IMR-90 (cell line): ENCODE measurements at regions not wholly inside any gene's neighbourhood (a gene's known extent, or its start where the extent isn't known, plus 50 kb on each side); places are given as distances from the start of the nearest gene placed in this dataset.

Experiments used
- ATAC-seq: fragments of 200-7000 bp; cut with Tn5 transposase; 2 replicates; pipeline ENCODE4 v1.9.1; 2020; ENCODE audit warnings: low read depth, mild to moderate bottlenecking, moderate library complexity
- BruUV-seq: library from RNA; stranded (reverse); fragments of 400-500 nt; replicated peaks from 2 replicates; lab custom pipeline; 2021; lab: Mats Ljungman, UMichigan
- CTCF ChIA-PET: fragments of 300-600 bp; formaldehyde crosslinking; extraction: SDS; loops from one replicate; lab custom pipeline; 2021; ENCODE audit warnings: antibody characterized with exemption; lab: Yijun Ruan, JAX
- POLR2A ChIA-PET: fragments of 300-600 bp; sonication (Branson Sonifier 250); formaldehyde crosslinking; loops from one replicate; lab custom pipeline; 2022; ENCODE audit warnings: antibody characterized with exemption; ENCODE audit not compliant: unreplicated experiment; lab: Charles Lee
- DNase-seq: peaks from one replicate; pipeline ENCODE4 v3.0.0; 2013
- H2AFZ ChIP-seq: replicated peaks from 2 replicates; pipeline ENCODE3; 2013; ENCODE audit warnings: low read length, mild to moderate bottlenecking; ENCODE audit not compliant: poor library complexity
- H2AK5ac ChIP-seq: 2 replicates; pipeline ENCODE4 v1.6.1; 2013; ENCODE audit warnings: low read depth, low read length, inconsistent platforms
- H2AK9ac ChIP-seq: replicated peaks from 2 replicates; pipeline ENCODE3; 2013; ENCODE audit warnings: mild to moderate bottlenecking, low read depth, low read length, moderate library complexity; ENCODE audit not compliant: poor library complexity
- H2BK120ac ChIP-seq: 2 replicates; pipeline ENCODE4 v1.6.1; 2013; ENCODE audit warnings: low read depth, low read length, inconsistent platforms
- H2BK15ac ChIP-seq: 3 replicates; pipeline ENCODE4 v1.6.1; 2013; ENCODE audit warnings: low read depth, low read length, inconsistent platforms
- H2BK20ac ChIP-seq: 2 replicates; pipeline ENCODE4 v1.6.1; 2013; ENCODE audit warnings: low read depth, mild to moderate bottlenecking, inconsistent platforms, low read length, moderate library complexity
- H2BK5ac ChIP-seq: 2 replicates; pipeline ENCODE4 v1.6.1; 2013; ENCODE audit warnings: mild to moderate bottlenecking, low read depth, low read length, inconsistent platforms; ENCODE audit not compliant: poor library complexity, severe bottlenecking
- H3K14ac ChIP-seq: replicated peaks from 2 replicates; pipeline ENCODE4 v1.6.1; 2013; ENCODE audit warnings: low read depth, low read length, inconsistent platforms
- H3K18ac ChIP-seq: 2 replicates; pipeline ENCODE4 v1.6.1; 2013; ENCODE audit warnings: low read depth, low read length, control low read depth
- H3K23ac ChIP-seq: 2 replicates; pipeline ENCODE4 v1.6.1; 2013; ENCODE audit warnings: low read depth, low read length, inconsistent platforms
- H3K27ac ChIP-seq: 2 replicates; pipeline ENCODE4 v1.5.1; 2013; ENCODE audit warnings: mild to moderate bottlenecking, control low read depth, low read length; ENCODE audit not compliant: insufficient read depth
- H3K27me3 ChIP-seq: 2 replicates; pipeline ENCODE4 v1.6.1; 2013; ENCODE audit warnings: low read length; ENCODE audit not compliant: control insufficient read depth, insufficient read depth
- H3K36me3 ChIP-seq: 2 replicates; pipeline ENCODE4 v1.6.1; 2013; ENCODE audit warnings: low read length, mixed read lengths; ENCODE audit not compliant: control insufficient read depth, insufficient read depth
- H3K4ac ChIP-seq: 2 replicates; pipeline ENCODE4 v1.6.1; 2013; ENCODE audit warnings: low read depth, low read length, inconsistent platforms
- H3K4me1 ChIP-seq: 2 replicates; pipeline ENCODE4 v1.6.1; 2013; ENCODE audit warnings: low read length, mixed read lengths; ENCODE audit not compliant: control insufficient read depth, insufficient read depth
- H3K4me2 ChIP-seq: 2 replicates; pipeline ENCODE4 v1.6.1; 2013; ENCODE audit warnings: low read depth, mild to moderate bottlenecking, control low read depth, low read length, moderate library complexity
- H3K4me3 ChIP-seq: 2 replicates; pipeline ENCODE4 v1.5.1; 2013; ENCODE audit warnings: low read depth, mild to moderate bottlenecking, control low read depth, low read length, moderate library complexity; ENCODE audit not compliant: insufficient read depth
- H3K56ac ChIP-seq: 2 replicates; pipeline ENCODE4 v1.6.1; 2013; ENCODE audit warnings: low read length, inconsistent platforms; ENCODE audit not compliant: insufficient read depth; ENCODE audit errors: extremely low read depth
- H3K79me1 ChIP-seq, 2 experiments: 2 replicates each; pipeline ENCODE4 v1.6.1; 2013; ENCODE audit warnings: low read length in 2 of 2, inconsistent platforms in 1 of 2, low read depth in 1 of 2
- H3K9ac ChIP-seq: 2 replicates; pipeline ENCODE4 v1.6.1; 2013; ENCODE audit warnings: low read depth, low read length, control low read depth
- H3K9me1 ChIP-seq: 2 replicates; pipeline ENCODE4 v1.6.1; 2013; ENCODE audit warnings: low read length, inconsistent platforms; ENCODE audit not compliant: insufficient read depth
- H3K9me3 ChIP-seq: 2 replicates; pipeline ENCODE4 v1.6.1; 2013; ENCODE audit warnings: low read length; ENCODE audit not compliant: control insufficient read depth, insufficient read depth
- H4K20me1 ChIP-seq: 2 replicates; pipeline ENCODE4 v1.6.1; 2013; ENCODE audit warnings: low read length, inconsistent platforms; ENCODE audit not compliant: insufficient read depth
- H4K5ac ChIP-seq: 2 replicates; pipeline ENCODE4 v1.6.1; 2013; ENCODE audit warnings: mild to moderate bottlenecking, low read depth, low read length, control low read depth
- H4K8ac ChIP-seq, 2 experiments: 2 replicates each; pipeline ENCODE4 v1.6.1; 2013; ENCODE audit warnings: low read depth in 2 of 2, low read length in 2 of 2, control low read depth in 1 of 2, inconsistent platforms in 1 of 2
- H4K91ac ChIP-seq: 2 replicates; pipeline ENCODE4 v1.6.1; 2013; ENCODE audit warnings: low read depth, low read length, inconsistent platforms; ENCODE audit not compliant: insufficient read depth
- BHLHE40 ChIP-seq: fragments of 150-350 bp; IDR thresholded peaks from 2 replicates; pipeline ENCODE4 v1.6.1; 2016; ENCODE audit warnings: mild to moderate bottlenecking, low read depth, low read length
- CEBPB ChIP-seq: IDR thresholded peaks from 2 replicates; pipeline ENCODE4 v1.6.1; 2012; ENCODE audit warnings: low read depth, low read length, improper control_type of control experiment
- FOS ChIP-seq: fragments of 150-350 bp; IDR thresholded peaks from 2 replicates; pipeline ENCODE4 v1.6.1; 2016; ENCODE audit warnings: low read depth, low read length
- MAZ ChIP-seq: IDR thresholded peaks from 2 replicates; pipeline ENCODE4 v1.6.1; 2012; ENCODE audit warnings: low read depth, mild to moderate bottlenecking, low read length, improper control_type of control experiment, moderate library complexity, borderline replicate concordance
- MXI1 ChIP-seq: IDR thresholded peaks from 2 replicates; pipeline ENCODE4 v1.6.1; 2012; ENCODE audit warnings: low read depth, mild to moderate bottlenecking, low read length, moderate library complexity, borderline replicate concordance
- NFE2L2 ChIP-seq: fragments of 150-350 bp; IDR thresholded peaks from 2 replicates; pipeline ENCODE4 v1.6.1; 2016; ENCODE audit warnings: low read depth, mild to moderate bottlenecking, low read length
- POLR2A ChIP-seq: IDR thresholded peaks from 2 replicates; pipeline ENCODE4 v1.6.1; 2012; ENCODE audit warnings: mild to moderate bottlenecking, low read depth, low read length
- RAD21 ChIP-seq: IDR thresholded peaks from 2 replicates; pipeline ENCODE4 v1.6.1; 2012; ENCODE audit warnings: low read length, improper control_type of control experiment
- RCOR1 ChIP-seq: IDR thresholded peaks from 2 replicates; pipeline ENCODE4 v1.6.1; 2012; ENCODE audit warnings: mild to moderate bottlenecking, low read length, improper control_type of control experiment; ENCODE audit not compliant: insufficient replicate concordance
- RFX5 ChIP-seq: IDR thresholded peaks from 2 replicates; pipeline ENCODE4 v1.8.0; 2012; ENCODE audit warnings: low read depth, mild to moderate bottlenecking, low read length, moderate library complexity
- SMC3 ChIP-seq: fragments of 150-350 bp; IDR thresholded peaks from 2 replicates; pipeline ENCODE4 v1.6.1; 2016; ENCODE audit warnings: low read depth, mild to moderate bottlenecking, antibody characterized with exemption, low read length, moderate library complexity
- USF2 ChIP-seq: fragments of 150-350 bp; IDR thresholded peaks from 2 replicates; pipeline ENCODE4 v1.6.1; 2017; ENCODE audit warnings: mild to moderate bottlenecking, antibody characterized with exemption, low read length, low read depth
- WGBS, 2 experiments: methylation state at CpG; one replicate each; pipeline versions ENCODE4 v1.1.5 to v1.1.7; 2013; ENCODE audit warnings: missing lambda C conversion rate in 2 of 2; ENCODE audit not compliant: insufficient read length in 1 of 2; ENCODE audit errors: extremely low coverage in 2 of 2; 5-methylcytosine and 5-hydroxymethylcytosine counted together
- dilution Hi-C: fragments of 300-500 bp; cut with HindIII; formaldehyde crosslinking; loops from one replicate; pipeline ENCODE4 v1.14.3; 2018; ENCODE audit warnings: low sequenced_read_pairs; ENCODE audit not compliant: unreplicated experiment
- in situ Hi-C: fragments of 300-500 bp; cut with MboI; formaldehyde crosslinking; loops from 3 replicates; pipeline ENCODE4 v1.14.3; 2019; ENCODE audit warnings: low sequenced_read_pairs, inconsistent platforms, mixed read lengths
- intact Hi-C: fragments of 100-400 bp; cut with micrococcal nuclease; formaldehyde crosslinking; loops from 2 replicates; pipeline ENCODE4 v1.10.0; 2022
- TF ChIP-seq, protein P1 (sequence below): conservative IDR thresholded peaks from 2 replicates; pipeline ENCODE4 v1.5.1; 2012; ENCODE audit warnings: mild to moderate bottlenecking, low read depth, low read length, improper control_type of control experiment

GRCh38 chr5:40165789-40166728 is 513.7 kb upstream of the PTGER4 start:
- no peaks in the 10 kb centered on the region for H3K4me1 ChIP-seq
- no peak overlapping the region for H3K27ac ChIP-seq
- in situ Hi-C loops (no loop called here), intact Hi-C loops (loop anchor here (5.0 to 10.0 kb wide), 2 partner anchors 451 to 521 kb away; no protein-coding TSS in a partner anchor), dilution Hi-C loops (no loop called here)
- H2BK120ac ChIP-seq, result no peak overlapping the region
- no peaks in the 10 kb centered on the region for H3K9me1 ChIP-seq
- H3K14ac ChIP-seq, result no peak overlapping the region
- no CpG with 5 or more reads among the region's 7 CpGs for WGBS, 2 experiments
- H3K56ac ChIP-seq, result no peak overlapping the region
- no peak overlapping the region for H3K9ac ChIP-seq
- H2AFZ ChIP-seq, result no peak overlapping the region
- H4K91ac ChIP-seq, result no peak overlapping the region
- no peaks in the 10 kb centered on the region for H3K9me3 ChIP-seq
- no peaks in the 10 kb centered on the region for H3K79me1 ChIP-seq
- ChIA-PET CTCF (interaction anchor here (0.6 to 1.4 kb wide), 7 partner anchors 8 to 520 kb away, joined by 3 to 4 read pairs (median 3); no protein-coding TSS in a partner anchor), POLR2A (no interaction called here)
- DNase-seq, result peak; percentile 19
- no peaks in the 10 kb centered on the region for H4K20me1 ChIP-seq
- H3K23ac ChIP-seq, result no peak overlapping the region
- no peak overlapping the region for H2AK5ac ChIP-seq
- no peak overlapping the region for H4K8ac ChIP-seq
- H3K4me3 ChIP-seq, result no peak overlapping the region
- no TSS peak for BruUV-seq
- H2BK5ac ChIP-seq, result no peak overlapping the region
- no peak for TF ChIP-seq NFE2L2
- no peak for TF ChIP-seq CEBPB
- no peak for TF ChIP-seq USF2
- TF ChIP-seq, protein P1, sequence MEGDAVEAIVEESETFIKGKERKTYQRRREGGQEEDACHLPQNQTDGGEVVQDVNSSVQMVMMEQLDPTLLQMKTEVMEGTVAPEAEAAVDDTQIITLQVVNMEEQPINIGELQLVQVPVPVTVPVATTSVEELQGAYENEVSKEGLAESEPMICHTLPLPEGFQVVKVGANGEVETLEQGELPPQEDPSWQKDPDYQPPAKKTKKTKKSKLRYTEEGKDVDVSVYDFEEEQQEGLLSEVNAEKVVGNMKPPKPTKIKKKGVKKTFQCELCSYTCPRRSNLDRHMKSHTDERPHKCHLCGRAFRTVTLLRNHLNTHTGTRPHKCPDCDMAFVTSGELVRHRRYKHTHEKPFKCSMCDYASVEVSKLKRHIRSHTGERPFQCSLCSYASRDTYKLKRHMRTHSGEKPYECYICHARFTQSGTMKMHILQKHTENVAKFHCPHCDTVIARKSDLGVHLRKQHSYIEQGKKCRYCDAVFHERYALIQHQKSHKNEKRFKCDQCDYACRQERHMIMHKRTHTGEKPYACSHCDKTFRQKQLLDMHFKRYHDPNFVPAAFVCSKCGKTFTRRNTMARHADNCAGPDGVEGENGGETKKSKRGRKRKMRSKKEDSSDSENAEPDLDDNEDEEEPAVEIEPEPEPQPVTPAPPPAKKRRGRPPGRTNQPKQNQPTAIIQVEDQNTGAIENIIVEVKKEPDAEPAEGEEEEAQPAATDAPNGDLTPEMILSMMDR, result peak; percentile 27; the same call in 1 of the 2 replicates
- no peak for TF ChIP-seq MXI1
- TF ChIP-seq MAZ, result no peak
- 0 out of 2 replicates have a peak, but pooled peaks have one; percentile 14 for TF ChIP-seq SMC3
- no peak for TF ChIP-seq RFX5
- TF ChIP-seq RCOR1, result no peak
- no peak for TF ChIP-seq BHLHE40
- TF ChIP-seq FOS, result no peak
- TF ChIP-seq RAD21, result peak; percentile 53
- no peak for TF ChIP-seq POLR2A
- no peak overlapping the region for H2AK9ac ChIP-seq
- no peak overlapping the region; the same call in 1 of the 2 replicates for H3K18ac ChIP-seq
- H3K4ac ChIP-seq, result no peak overlapping the region; the same call in 1 of the 2 replicates
- no peaks in the 10 kb centered on the region for H3K36me3 ChIP-seq
- no peak overlapping the region for H2BK15ac ChIP-seq
- no peak overlapping the region for H4K5ac ChIP-seq
- no peak overlapping the region for H3K4me2 ChIP-seq
- H3K27me3 ChIP-seq, result no peaks in the 10 kb centered on the region
- no peak for ATAC-seq
- H2BK20ac ChIP-seq, result no peak overlapping the region
